HG03280 (cell line): ENCODE measurements at regions not wholly inside any gene's neighbourhood (a gene's known extent, or its start where the extent isn't known, plus 50 kb on each side); places are given as distances from the start of the nearest gene placed in this dataset.
A peak's percentile ranks its signal among the peaks of the same experiment; 100 is the strongest.
"Not testable (repeated sequence)": the region's sequence is repeated elsewhere in the genome, so short reads cannot be mapped to it uniquely, and the experiment has no call there.

Experiments used
- ATAC-seq: cut with Tn5 transposase; IDR thresholded peaks from one replicate; pipeline ENCODE4 v1.9.1; 2021; ENCODE audit warnings: mild to moderate bottlenecking, moderate library complexity; ENCODE audit not compliant: unreplicated experiment

DNA sequence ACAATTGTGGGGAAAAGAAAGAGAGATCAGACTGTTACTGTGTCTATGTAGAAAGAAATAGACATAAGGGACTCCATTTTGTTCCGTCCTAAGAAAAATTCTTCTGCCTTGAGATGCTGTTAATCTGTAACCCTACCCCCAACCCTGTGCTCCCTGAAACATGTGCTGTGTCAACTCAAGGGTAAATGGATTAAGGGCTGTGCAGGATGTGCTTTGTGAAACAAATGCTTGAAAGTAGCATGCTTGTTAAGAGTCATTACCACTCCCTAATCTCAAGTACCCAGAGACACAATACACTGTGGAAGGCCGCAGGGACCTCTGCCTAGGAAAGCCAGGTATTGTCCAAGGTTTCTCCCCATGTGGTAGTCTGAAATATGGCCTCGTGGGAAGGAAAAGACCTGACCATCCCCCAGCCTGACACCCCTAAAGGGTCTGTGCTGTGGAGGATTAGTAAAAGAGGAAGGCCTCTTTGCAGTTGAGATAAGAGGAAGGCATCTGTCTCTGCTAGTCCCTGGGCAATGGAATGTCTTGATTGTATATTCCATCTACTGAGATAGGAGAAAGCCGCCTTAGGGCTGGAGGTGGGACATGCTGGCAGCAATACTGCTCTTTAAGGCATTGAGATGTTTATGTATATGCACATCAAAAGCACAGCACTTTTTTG lies 695.9 kb upstream of the ADGRL4 start:
- ATAC-seq, result not testable (repeated sequence)

DNA sequence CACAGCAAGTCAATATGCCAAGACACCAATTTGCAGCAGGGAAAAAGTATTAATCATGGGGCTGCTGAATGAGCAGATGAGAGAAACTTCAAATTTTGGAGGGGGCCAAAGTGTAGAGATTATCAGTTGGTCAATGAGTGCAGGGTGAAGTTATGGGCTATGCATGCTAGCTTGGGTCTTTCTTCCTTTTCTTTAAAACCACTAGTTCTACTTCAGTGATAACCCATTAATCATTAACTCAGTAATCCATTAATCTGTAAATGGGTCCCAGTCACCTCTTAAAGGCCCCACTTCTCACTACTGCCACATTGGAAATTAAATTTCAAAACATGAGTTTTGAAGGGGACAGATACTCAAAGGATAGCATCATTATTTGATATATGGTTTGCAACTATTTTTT lies 688.6 kb upstream of the ADGRL4 start:
- peak; percentile 68 for ATAC-seq

DNA sequence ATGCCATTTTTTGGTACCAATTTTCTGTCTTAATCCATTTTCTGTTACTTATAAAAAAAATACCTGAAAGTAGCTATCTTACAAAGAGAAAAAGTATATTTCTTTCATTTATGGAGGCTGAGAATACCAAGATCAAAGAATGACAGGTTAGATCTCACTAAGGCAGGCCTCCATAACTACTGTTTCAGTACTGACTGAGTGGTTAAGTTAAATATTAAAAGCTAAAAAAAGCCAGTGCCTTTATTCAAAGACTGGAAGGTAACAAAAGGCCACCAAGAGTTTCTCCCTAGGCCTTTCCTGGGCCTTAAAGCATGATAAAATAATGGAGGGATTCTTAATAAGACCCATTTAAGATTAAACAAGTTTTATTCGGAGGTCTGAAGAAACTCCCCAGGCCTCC lies 687.7 kb upstream of the ADGRL4 start:
- ATAC-seq, result no peak

DNA sequence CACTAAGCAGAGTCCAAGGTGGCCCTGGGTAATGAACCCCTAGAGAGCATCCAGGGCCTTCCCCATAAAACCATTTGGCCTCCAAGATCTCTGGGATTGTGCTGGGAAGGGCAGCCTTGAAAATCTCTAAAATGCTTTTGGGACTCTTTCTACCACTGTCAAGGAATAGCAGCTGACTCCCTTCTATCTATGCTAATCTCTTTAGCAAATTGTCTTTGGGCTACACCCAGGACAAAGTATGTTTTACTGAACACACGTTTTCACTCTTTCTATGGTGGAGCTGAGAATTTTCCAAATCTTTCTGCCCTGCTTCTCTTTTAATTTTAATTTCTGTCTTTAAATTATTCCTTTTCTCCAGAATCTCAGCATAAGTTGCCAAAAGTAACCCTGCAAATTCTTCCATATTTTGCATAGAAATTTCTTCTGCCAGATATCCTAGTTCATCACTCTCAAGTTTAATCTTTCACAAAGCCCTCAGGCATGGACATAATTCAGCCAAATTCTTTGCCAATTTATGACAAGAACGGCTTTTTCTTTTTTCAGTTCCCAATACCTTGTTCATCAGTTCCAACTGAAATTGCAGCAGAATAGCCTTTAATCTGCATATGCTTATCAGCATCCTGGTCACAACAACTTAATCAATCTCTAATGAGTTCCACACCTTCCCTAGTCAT lies 687.0 kb upstream of the ADGRL4 start:
- ATAC-seq, result no peak

DNA sequence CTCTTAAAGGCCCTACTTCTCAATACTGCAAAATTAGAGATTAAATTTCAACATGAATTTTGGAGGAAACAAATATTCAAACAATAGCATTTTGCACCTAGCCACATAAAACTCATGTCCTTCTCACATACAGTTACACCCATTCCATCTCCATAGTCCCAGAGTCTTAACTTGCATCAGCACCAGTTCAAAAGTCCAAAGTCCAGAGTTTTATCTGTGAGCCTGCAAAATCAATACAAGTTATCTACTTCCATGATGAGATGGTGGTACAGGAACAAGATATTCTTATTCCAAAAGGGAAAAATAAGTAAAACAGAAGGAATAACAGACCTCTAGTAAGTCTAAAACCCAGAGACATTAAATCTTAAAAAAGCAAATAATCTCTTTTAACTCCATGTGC lies 686.0 kb upstream of the ADGRL4 start:
- no peak for ATAC-seq

- ATAC-seq, result no peak
These were observed 682.4 kb upstream of the ADGRL4 start for GRCh38 chr1:79688932-79689331.

DNA sequence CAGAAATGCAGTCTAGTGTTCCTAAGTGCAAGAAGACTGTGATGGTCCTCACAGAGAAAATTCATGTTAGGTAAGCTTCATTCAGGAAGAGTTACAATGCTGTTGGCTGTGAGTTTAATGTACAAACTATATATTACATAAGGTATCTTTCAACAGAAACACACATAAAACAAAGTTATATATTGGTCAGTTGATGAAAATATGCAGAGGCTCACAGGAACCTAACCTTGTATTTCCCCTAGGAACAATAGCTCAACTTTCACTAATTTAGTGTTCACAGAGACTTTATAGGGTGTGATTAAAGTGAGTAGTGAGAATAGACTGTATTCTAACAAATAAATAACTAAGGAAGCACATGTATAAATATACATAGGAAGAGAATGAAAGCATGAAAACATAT lies 676.9 kb upstream of the ADGRL4 start:
- ATAC-seq, result no peak

- ATAC-seq, result no peak
These were observed 675.9 kb upstream of the ADGRL4 start for GRCh38 chr1:79682478-79682877.

- ATAC-seq, result no peak
These were observed 674.9 kb upstream of the ADGRL4 start for GRCh38 chr1:79681382-79681781.

GRCh38 chr1:79679916-79680315 lies 673.4 kb upstream of the ADGRL4 start:
- no peak for ATAC-seq

DNA sequence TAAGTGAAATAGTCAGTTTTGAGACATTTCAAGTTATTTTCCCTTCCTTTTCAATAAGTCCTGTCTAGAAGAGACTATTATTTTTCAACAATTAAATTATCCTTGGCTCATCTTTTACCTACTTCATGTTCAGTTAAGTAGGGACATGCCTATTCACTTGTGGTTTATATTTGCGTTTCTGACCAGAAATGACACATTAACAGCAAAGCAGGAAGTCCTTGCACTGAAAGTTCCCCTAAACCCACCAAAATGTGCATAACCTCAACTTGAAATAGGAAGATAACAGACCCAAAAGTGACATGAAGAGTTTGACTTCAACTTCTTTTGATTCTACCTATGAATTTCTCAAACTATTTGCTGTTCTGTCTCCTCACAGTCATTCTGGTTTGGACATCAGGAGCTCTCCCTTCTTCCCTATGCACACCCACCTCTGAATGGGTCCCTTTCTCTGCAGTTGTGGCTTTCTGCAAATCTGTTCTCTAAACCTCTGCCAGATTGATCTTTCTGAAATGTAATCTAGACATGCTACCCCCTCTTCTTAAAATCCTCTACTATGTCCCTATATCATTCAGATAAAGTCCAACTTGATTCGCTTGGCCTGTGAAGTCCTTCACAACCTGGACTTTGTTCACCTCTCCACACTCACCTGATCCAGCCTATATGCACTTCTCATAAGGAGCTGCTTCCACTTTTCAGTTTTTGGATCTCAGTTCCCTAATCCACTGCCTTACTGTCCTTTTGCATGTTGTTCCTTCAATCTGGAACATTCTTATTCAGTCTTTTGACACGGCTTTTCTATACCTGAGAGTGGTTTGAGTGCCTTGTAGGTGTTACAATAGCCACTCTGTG lies 661.5 kb upstream of the ADGRL4 start:
- ATAC-seq, result no peak

GRCh38 chr1:79667166-79667565 lies 660.6 kb upstream of the ADGRL4 start:
- ATAC-seq, result no peak

DNA sequence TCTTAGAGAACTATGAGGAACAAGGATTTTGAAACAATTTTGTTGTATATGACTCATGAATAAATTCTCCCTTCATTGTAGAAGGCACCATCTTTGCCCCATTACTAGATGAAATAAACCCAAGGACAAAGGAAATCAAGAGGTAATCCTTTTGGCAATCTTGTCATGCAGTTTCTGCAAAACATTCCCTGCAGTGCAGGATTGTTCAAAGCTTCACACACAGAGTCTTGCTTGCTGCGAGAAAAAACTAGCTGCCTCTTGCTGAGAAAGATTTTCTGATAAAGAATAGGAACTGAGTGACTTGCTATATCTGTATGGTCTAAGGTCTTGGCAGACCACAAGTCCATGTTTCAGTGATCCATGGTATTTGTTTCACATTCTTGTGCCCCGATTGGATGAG lies 657.4 kb upstream of the ADGRL4 start:
- no peak for ATAC-seq

DNA sequence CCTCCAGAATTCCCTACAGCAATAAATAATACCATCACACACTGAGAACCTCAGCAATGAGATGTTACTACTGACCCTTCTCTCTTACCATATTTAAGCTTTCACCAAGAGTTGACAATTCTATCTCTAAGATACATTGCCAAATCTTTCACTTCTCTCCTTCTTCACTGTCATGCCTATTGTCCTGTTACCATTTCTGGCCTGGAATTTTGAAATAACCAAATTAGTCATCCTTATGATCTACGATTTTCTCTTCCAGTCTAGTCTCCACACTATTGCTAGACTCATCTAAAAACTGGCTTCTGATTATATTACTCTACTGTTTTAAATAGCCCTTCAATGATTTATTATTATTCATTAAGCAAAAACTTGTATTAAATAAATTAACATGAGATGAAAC lies 656.1 kb upstream of the ADGRL4 start:
- ATAC-seq, result no peak

DNA sequence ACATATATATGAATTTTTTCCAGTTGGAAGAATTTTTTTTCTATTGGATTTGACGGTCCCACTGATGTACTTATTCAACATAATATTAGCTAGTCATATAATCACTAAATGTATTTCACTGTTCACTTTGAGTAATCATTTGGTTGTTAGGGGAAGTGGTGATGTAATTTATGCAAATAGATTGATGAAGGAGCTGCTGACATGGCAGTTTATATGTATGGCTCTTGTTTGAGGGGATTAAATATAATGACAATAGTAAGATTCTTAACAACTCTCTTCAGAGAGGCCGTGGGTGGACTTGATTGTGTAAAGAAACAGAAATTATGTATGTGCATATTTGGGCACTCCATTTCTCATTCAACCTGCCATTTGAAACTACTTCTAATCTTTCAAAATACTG lies 653.6 kb upstream of the ADGRL4 start:
- no peak for ATAC-seq

DNA sequence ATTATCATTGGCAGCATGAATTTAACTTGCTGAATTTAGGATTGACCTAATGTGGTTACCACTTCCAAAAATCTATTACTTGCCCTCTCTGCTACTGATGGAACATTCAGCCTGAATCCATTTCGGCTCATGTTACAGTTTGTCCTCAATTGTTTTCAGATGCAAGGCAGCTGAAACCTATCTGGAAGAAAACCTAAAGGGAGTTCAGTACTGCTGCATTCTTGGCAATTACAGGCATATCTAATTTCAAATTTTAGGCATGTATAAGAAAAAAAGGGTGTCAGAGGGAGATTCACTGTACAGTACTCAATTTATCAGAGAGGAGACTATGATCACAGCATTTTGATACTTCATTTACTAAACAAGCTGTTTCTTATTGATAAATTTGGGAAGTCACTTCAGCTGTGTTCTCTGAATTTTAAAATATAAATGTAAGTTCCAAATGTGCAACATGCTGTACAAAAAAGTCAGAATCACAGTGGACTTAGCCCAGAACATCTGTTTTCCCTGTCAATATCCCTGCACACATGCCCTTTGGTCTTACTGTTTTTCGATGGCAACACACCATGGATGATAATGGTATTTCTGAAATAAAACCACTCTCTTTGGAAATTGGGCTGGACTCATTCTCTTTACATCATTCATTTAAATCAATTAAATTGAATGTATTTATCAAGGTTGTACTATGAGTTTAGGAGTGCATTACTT lies 651.6 kb upstream of the ADGRL4 start:
- no peak for ATAC-seq

- ATAC-seq, result no peak
These were observed 649.3 kb upstream of the ADGRL4 start for GRCh38 chr1:79655876-79656275.

- ATAC-seq, result no peak
These were observed 645.9 kb upstream of the ADGRL4 start for GRCh38 chr1:79652426-79652825.

DNA sequence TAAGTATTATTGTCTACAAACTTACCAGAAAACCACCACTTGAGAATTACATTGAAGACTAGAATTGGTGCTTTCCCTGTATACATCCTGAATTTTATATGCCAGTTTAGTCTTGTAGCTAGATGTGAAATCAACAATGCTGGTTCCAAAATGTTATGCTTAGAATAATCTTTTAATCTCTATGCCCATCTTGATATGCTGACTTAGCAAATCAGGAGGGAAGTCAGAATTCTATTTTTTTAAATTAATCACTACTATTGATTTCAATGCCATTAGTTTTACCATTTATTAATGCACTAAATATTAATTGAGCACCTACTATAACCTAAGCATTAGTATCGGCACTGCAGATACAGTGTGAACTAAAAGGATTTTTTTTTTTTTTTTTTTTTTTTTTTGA lies 641.6 kb upstream of the ADGRL4 start:
- no peak for ATAC-seq

DNA sequence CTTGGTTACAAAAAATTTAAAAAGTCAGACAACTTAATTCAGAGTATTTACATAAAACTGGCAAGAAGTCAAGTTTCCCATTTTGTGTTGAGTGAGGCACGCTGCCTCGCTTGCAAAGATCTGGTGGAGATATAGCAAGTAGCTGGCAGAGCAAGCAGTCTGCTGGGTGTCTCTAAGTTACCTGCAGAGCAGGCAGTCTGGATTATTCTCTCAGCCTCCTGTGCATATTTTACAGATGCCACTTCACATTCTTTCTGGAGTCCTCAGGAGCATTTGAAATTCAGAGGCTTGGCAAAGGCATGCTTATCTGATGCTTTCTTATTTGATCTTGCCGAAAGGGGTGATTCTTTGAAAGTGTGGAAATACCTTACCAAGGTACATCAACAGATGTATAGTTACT lies 640.4 kb upstream of the ADGRL4 start:
- ATAC-seq, result no peak

DNA sequence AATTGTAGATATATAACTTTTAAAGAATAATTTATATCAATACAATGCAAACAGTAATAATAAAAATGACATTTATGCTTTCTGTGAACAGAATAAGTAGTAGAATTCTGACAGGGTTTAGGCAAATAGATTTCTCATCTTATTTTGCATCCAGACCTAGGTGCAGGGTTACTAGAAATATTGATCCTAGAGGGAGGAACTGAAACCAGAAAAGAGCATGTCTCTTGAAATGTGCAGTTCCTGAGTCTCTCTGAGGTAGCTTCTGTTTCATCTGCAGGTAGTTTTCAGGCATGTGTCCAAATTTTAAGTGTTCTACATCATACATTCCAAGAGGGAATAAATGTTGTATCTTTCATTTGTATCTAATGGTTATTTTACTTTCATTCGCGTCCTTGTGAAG lies 631.9 kb upstream of the ADGRL4 start:
- ATAC-seq, result peak; percentile 80
